ENCODE measurements at regions not wholly inside any gene's neighbourhood (a gene's known extent, or its start where the extent isn't known, plus 50 kb on each side); places are given as distances from the start of the nearest gene placed in this dataset.

- POLR2A ChIA-PET (ENCODE audit: unreplicated experiment): no interaction called here
- WGBS, 2 experiments (ENCODE audit: extremely low coverage in 2 of 2, insufficient read length in 1 of 2): 67% methylated on average over 3 of the region's 5 CpGs; no CpG with 5 or more reads in 1 of the 2 experiments
Measured at GRCh38 chr9:78122631-78123030, 91.0 kb upstream of the GNAQ start.

More at GRCh38 chr9:78122631-78123030, 91.0 kb upstream of the GNAQ start:
- Histone ChIP-seq H3K4me1 (ENCODE audit: control insufficient read depth, insufficient read depth, low read length) (no peaks in the 10 kb centered on the region), H4K20me1 (ENCODE audit: insufficient read depth, low read length) (no peaks in the 10 kb centered on the region), H2AK5ac (ENCODE audit: low read depth, low read length) (no peak overlapping the region), H2AFZ (replicated peaks; ENCODE audit: low read length, poor library complexity) (no peak overlapping the region), H3K27ac (ENCODE audit: insufficient read depth, low read length) (no peak overlapping the region), H4K5ac (ENCODE audit: low read depth, low read length) (no peak overlapping the region), H3K9me1 (ENCODE audit: insufficient read depth, low read length) (no peaks in the 10 kb centered on the region), H4K8ac (ENCODE audit: low read depth in 2 of 2, low read length in 2 of 2) (no peak overlapping the region), H3K9me3 (ENCODE audit: control insufficient read depth, insufficient read depth, low read length) (no peaks in the 10 kb centered on the region), H4K91ac (ENCODE audit: insufficient read depth, low read depth, low read length) (no peak overlapping the region), H2AK9ac (replicated peaks; ENCODE audit: low read depth, low read length, poor library complexity) (no peak overlapping the region), H3K27me3 (ENCODE audit: control insufficient read depth, insufficient read depth, low read length) (peaks cover 9% of the 10 kb centered on the region), H3K4me3 (ENCODE audit: insufficient read depth, low read depth, low read length) (no peak overlapping the region), H3K36me3 (ENCODE audit: control insufficient read depth, insufficient read depth, low read length) (no peaks in the 10 kb centered on the region), H3K18ac (ENCODE audit: low read depth, low read length) (no peak overlapping the region), H2BK120ac (ENCODE audit: low read depth, low read length) (no peak overlapping the region), H2BK5ac (ENCODE audit: low read depth, low read length, poor library complexity, severe bottlenecking) (no peak overlapping the region), H3K4ac (ENCODE audit: low read depth, low read length) (no peak overlapping the region), H3K9ac (ENCODE audit: low read depth, low read length) (no peak overlapping the region), H3K79me1 (ENCODE audit: low read depth in 1 of 2, low read length in 2 of 2) (no peaks in the 10 kb centered on the region), H3K56ac (ENCODE audit: extremely low read depth, insufficient read depth, low read length) (no peak overlapping the region), H3K4me2 (ENCODE audit: low read depth, low read length) (no peak overlapping the region), H3K23ac (ENCODE audit: low read depth, low read length) (no peak overlapping the region), H2BK15ac (ENCODE audit: low read depth, low read length) (no peak overlapping the region), H2BK20ac (ENCODE audit: low read depth, low read length) (no peak overlapping the region), H3K14ac (replicated peaks; ENCODE audit: low read depth, low read length) (no peak overlapping the region)
- in situ Hi-C loops (cut with MboI; ENCODE audit: low sequenced_read_pairs) (no loop called here), dilution Hi-C loops (cut with HindIII; ENCODE audit: low sequenced_read_pairs, unreplicated experiment) (no loop called here), intact Hi-C loops (cut with micrococcal nuclease) (loop anchor here (5.0 kb wide), 1 partner anchor 370 kb away; no protein-coding TSS in a partner anchor)
- TF ChIP-seq MXI1 (IDR thresholded peaks at IDR 0.05; ENCODE audit: borderline replicate concordance, low read depth, low read length) (no peak), FOS (IDR thresholded peaks at IDR 0.05; ENCODE audit: low read depth, low read length) (no peak), RCOR1 (IDR thresholded peaks at IDR 0.05; ENCODE audit: insufficient replicate concordance, low read length) (no peak)
- ATAC-seq (ENCODE audit: low read depth) (no peak), DNase-seq (no peak)
- CTCF ChIA-PET: no interaction called here
- no TSS peak for BruUV-seq (replicated peaks)

Data from IMR-90 (cell line).